GM23338 (cell line): ENCODE measurements at regions not wholly inside any gene's neighbourhood (a gene's known extent, or its start where the extent isn't known, plus 50 kb on each side); places are given as distances from the start of the nearest gene placed in this dataset.

Source experiments
- ATAC-seq: fragments of 200-7000 bp; cut with Tn5 transposase; 3 replicates; pipeline ENCODE4 v1.9.1; 2020
- DNase-seq: peaks from one replicate; pipeline ENCODE4 v3.0.0-alpha.2; 2015; ENCODE audit warnings: low spot score
- H2AFZ ChIP-seq: fragments of 200-600 bp; sonication (generic); 2 replicates; pipeline ENCODE4 v1.8.0; 2016; ENCODE audit warnings: antibody characterized with exemption, mild to moderate bottlenecking, moderate library complexity
- H3F3A ChIP-seq: fragments of 200-600 bp; sonication (generic); replicated peaks from 2 replicates; pipeline ENCODE4 v1.8.0; 2017; ENCODE audit warnings: antibody characterized with exemption, mixed run types, low read depth
- H3K27ac ChIP-seq: fragments of 200-600 bp; sonication (generic); 2 replicates; pipeline ENCODE4 v1.6.1; 2016; ENCODE audit warnings: low read depth
- H3K27me3 ChIP-seq: fragments of 200-600 bp; sonication (generic); 2 replicates; pipeline ENCODE4 v1.8.0; 2016; ENCODE audit warnings: mild to moderate bottlenecking, mixed run types, moderate library complexity; ENCODE audit not compliant: insufficient read depth
- H3K36me3 ChIP-seq: fragments of 200-600 bp; sonication (generic); 2 replicates; pipeline ENCODE4 v1.8.0; 2016; ENCODE audit warnings: mild to moderate bottlenecking; ENCODE audit not compliant: insufficient read depth
- H3K4me1 ChIP-seq: fragments of 200-600 bp; sonication (generic); 2 replicates; pipeline ENCODE4 v1.8.0; 2016; ENCODE audit warnings: mild to moderate bottlenecking, moderate library complexity; ENCODE audit not compliant: insufficient read depth
- H3K4me2 ChIP-seq: fragments of 200-600 bp; sonication (generic); 2 replicates; pipeline ENCODE4 v1.7.1; 2017; ENCODE audit warnings: mixed run types
- H3K4me3 ChIP-seq: fragments of 200-600 bp; sonication (generic); 2 replicates; pipeline ENCODE4 v1.6.1; 2016; ENCODE audit warnings: mixed run types
- H3K79me2 ChIP-seq: fragments of 200-600 bp; sonication (generic); replicated peaks from 2 replicates; pipeline ENCODE4 v1.8.0; 2017; ENCODE audit warnings: mild to moderate bottlenecking; ENCODE audit not compliant: insufficient read depth
- H3K9me2 ChIP-seq: fragments of 200-600 bp; sonication (generic); 2 replicates; pipeline ENCODE4 v1.8.0; 2017; ENCODE audit not compliant: insufficient read depth
- H4K20me1 ChIP-seq: fragments of 200-600 bp; sonication (generic); replicated peaks from 2 replicates; pipeline ENCODE4 v1.8.0; 2017; ENCODE audit warnings: mild to moderate bottlenecking; ENCODE audit not compliant: insufficient read depth
- H3K27ac Mint-ChIP-seq: 2 replicates; pipeline ENCODE4 v1.8.0; 2020; ENCODE audit warnings: inconsistent platforms, mild to moderate bottlenecking, moderate library complexity, mixed read lengths
- H3K27me3 Mint-ChIP-seq: 3 replicates; pipeline ENCODE4 v1.8.0; 2022; ENCODE audit warnings: low read depth, mild to moderate bottlenecking, moderate library complexity, mixed read lengths, inconsistent platforms; ENCODE audit not compliant: insufficient read depth, poor library complexity
- H3K36me3 Mint-ChIP-seq: 3 replicates; pipeline ENCODE4 v1.8.0; 2021; ENCODE audit warnings: low read depth, mild to moderate bottlenecking, inconsistent platforms, moderate library complexity, mixed read lengths
- H3K4me1 Mint-ChIP-seq: 3 replicates; pipeline ENCODE4 v1.8.0; 2020; ENCODE audit warnings: mild to moderate bottlenecking, inconsistent platforms, mixed read lengths
- H3K4me3 Mint-ChIP-seq: 3 replicates; pipeline ENCODE4 v1.8.0; 2021; ENCODE audit warnings: moderate library complexity, mild to moderate bottlenecking, inconsistent platforms, mixed read lengths
- H3K9me3 Mint-ChIP-seq: 3 replicates; pipeline ENCODE4 v1.8.0; 2020; ENCODE audit warnings: moderate library complexity, mild to moderate bottlenecking, inconsistent platforms, mixed read lengths
- CREB1 ChIP-seq: fragments of 250-450 bp; sonication (Bioruptor Pico); IDR thresholded peaks from 2 replicates; pipeline ENCODE4 v1.5.0; 2020; ENCODE audit warnings: low read depth, mild to moderate bottlenecking, moderate library complexity
- EZH2 ChIP-seq: fragments of 200-600 bp; sonication (generic); IDR thresholded peaks from one replicate; pipeline ENCODE4 v1.8.0; 2017; ENCODE audit warnings: antibody characterized with exemption, mild to moderate bottlenecking, low read depth; ENCODE audit not compliant: unreplicated experiment
- EZH2phosphoT487 ChIP-seq: fragments of 200-600 bp; sonication (generic); IDR thresholded peaks from one replicate; pipeline ENCODE4 v1.8.1; 2018; ENCODE audit warnings: antibody characterized with exemption; ENCODE audit not compliant: unreplicated experiment
- JUNB ChIP-seq: IDR thresholded peaks from one replicate; pipeline ENCODE4 v1.6.1; 2016; ENCODE audit warnings: antibody characterized with exemption; ENCODE audit not compliant: unreplicated experiment
- NANOG ChIP-seq: IDR thresholded peaks from 2 replicates; pipeline ENCODE4 v1.6.1; 2016; ENCODE audit warnings: antibody characterized with exemption, borderline replicate concordance
- POLR2AphosphoS5 ChIP-seq: IDR thresholded peaks from 2 replicates; pipeline ENCODE4 v1.6.1; 2016; ENCODE audit warnings: antibody characterized with exemption, low read depth
- REST ChIP-seq: IDR thresholded peaks from one replicate; pipeline ENCODE4 v1.6.1; 2018; ENCODE audit warnings: antibody characterized with exemption; ENCODE audit not compliant: unreplicated experiment
- STAT1 ChIP-seq: IDR thresholded peaks from one replicate; pipeline ENCODE4 v1.6.1; 2016; ENCODE audit warnings: antibody characterized with exemption; ENCODE audit not compliant: unreplicated experiment
- ZNF114 ChIP-seq: fragments of 250-450 bp; sonication (Bioruptor Pico); IDR thresholded peaks from 2 replicates; pipeline ENCODE4 v1.5.0; 2020; ENCODE audit warnings: mild to moderate bottlenecking, moderate library complexity
- ZNF331 ChIP-seq: fragments of 250-450 bp; sonication (Bioruptor Pico); IDR thresholded peaks from 2 replicates; pipeline ENCODE4 v1.5.0; 2020; ENCODE audit warnings: low read depth, mild to moderate bottlenecking, moderate library complexity
- ZNF462 ChIP-seq: fragments of 250-450 bp; sonication (Bioruptor Pico); IDR thresholded peaks from 2 replicates; pipeline ENCODE4 v1.5.0; 2020; ENCODE audit warnings: mild to moderate bottlenecking, moderate library complexity
- TF ChIP-seq, protein P1 (sequence below), 2 experiments: fragments of 200-600 bp in 1 of 2; sonication (generic) in 1 of 2; conservative IDR thresholded peaks; 2 replicates each; pipeline versions ENCODE4 v1.5.1 to v1.6.1; 2016 to 2017; ENCODE audit warnings: antibody characterized with exemption in 2 of 2, low read depth in 2 of 2, mild to moderate bottlenecking in 2 of 2, moderate library complexity in 1 of 2
- TF ChIP-seq, protein P2 (sequence below): IDR thresholded peaks from 2 replicates; pipeline ENCODE4 v1.6.1; 2016; ENCODE audit warnings: antibody characterized with exemption

DNA sequence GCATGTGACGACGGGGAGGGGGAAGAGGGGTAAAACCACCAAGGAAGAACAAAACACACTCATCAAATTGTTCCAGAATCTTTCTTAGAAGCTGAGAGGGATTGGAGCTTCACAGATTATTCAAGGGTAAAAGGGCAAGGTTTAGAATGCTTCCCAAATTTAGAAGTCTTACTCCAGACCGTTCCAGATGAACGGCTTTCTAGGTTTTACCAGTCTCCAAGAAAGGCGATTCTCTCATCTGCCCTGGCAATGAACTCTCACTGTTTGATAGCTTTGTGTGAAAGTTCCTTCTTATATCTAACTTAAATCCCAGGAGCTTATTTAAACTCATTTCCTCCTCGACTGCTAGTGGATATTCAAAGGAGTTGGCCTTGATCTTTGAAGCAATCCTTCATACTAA lies 124.3 kb upstream of the PRICKLE2 start:
- no peaks in the 10 kb centered on the region for H3K9me2 ChIP-seq
- no peaks in the 10 kb centered on the region for H3F3A ChIP-seq
- no peaks in the 10 kb centered on the region for H3K79me2 ChIP-seq
- Mint-ChIP-seq H3K36me3 (no peaks in the 10 kb centered on the region), H3K27ac (no peak overlapping the region), H3K4me1 (peaks cover 12% of the 10 kb centered on the region), H3K9me3 (no peaks in the 10 kb centered on the region), H3K4me3 (no peak overlapping the region), H3K27me3 (peaks cover 4% of the 10 kb centered on the region)
- peaks cover 12% of the 10 kb centered on the region for H3K4me1 ChIP-seq
- no peak overlapping the region for H3K4me2 ChIP-seq
- H3K36me3 ChIP-seq: no peaks in the 10 kb centered on the region
- H4K20me1 ChIP-seq: no peaks in the 10 kb centered on the region
- H3K27me3 ChIP-seq: no peaks in the 10 kb centered on the region
- H2AFZ ChIP-seq: no peak overlapping the region
- ATAC-seq (no peak), DNase-seq (no peak)
- no peak overlapping the region for H3K27ac ChIP-seq
- no peak overlapping the region for H3K4me3 ChIP-seq
- no peak for TF ChIP-seq ZNF114 (CRISPR knock-in tag)
- TF ChIP-seq POLR2AphosphoS5: no peak
- no peak for TF ChIP-seq CREB1 (CRISPR knock-in tag)
- TF ChIP-seq EZH2: no peak
- TF ChIP-seq, protein P1, sequence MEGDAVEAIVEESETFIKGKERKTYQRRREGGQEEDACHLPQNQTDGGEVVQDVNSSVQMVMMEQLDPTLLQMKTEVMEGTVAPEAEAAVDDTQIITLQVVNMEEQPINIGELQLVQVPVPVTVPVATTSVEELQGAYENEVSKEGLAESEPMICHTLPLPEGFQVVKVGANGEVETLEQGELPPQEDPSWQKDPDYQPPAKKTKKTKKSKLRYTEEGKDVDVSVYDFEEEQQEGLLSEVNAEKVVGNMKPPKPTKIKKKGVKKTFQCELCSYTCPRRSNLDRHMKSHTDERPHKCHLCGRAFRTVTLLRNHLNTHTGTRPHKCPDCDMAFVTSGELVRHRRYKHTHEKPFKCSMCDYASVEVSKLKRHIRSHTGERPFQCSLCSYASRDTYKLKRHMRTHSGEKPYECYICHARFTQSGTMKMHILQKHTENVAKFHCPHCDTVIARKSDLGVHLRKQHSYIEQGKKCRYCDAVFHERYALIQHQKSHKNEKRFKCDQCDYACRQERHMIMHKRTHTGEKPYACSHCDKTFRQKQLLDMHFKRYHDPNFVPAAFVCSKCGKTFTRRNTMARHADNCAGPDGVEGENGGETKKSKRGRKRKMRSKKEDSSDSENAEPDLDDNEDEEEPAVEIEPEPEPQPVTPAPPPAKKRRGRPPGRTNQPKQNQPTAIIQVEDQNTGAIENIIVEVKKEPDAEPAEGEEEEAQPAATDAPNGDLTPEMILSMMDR (conservative IDR thresholded peaks at IDR 0.05; ENCODE audit: low read depth in 2 of 2): no peak
- no peak for TF ChIP-seq ZNF462 (CRISPR knock-in tag)
- TF ChIP-seq REST: no peak
- TF ChIP-seq, protein P2, sequence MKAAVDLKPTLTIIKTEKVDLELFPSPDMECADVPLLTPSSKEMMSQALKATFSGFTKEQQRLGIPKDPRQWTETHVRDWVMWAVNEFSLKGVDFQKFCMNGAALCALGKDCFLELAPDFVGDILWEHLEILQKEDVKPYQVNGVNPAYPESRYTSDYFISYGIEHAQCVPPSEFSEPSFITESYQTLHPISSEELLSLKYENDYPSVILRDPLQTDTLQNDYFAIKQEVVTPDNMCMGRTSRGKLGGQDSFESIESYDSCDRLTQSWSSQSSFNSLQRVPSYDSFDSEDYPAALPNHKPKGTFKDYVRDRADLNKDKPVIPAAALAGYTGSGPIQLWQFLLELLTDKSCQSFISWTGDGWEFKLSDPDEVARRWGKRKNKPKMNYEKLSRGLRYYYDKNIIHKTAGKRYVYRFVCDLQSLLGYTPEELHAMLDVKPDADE: no peak
- TF ChIP-seq ZNF331 (CRISPR knock-in tag): no peak
- TF ChIP-seq STAT1: no peak
- no peak for TF ChIP-seq EZH2phosphoT487
- TF ChIP-seq NANOG: no peak
- TF ChIP-seq JUNB: no peak
